Mesenteric fat pad (tissue), 1 donor: ENCODE measurements at regions not wholly inside any gene's neighbourhood (a gene's known extent, or its start where the extent isn't known, plus 50 kb on each side); places are given as distances from the start of the nearest gene placed in this dataset.
"Not testable (repeated sequence)": the region's sequence is repeated elsewhere in the genome, so short reads cannot be mapped to it uniquely, and the experiment has no call there.

Experiments
- DNase-seq: peaks from one replicate; pipeline ENCODE4 v3.0.0-alpha.2; 2020; ENCODE audit warnings: low spot score
- donor health status: DM: yes; HTN: yes; CAD: no.

GRCh38 chr12:61993734-61994345 is 266.4 kb upstream of the USP15 start:
- DNase-seq = no peak

GRCh38 chr12:61996717-61997116 is 263.5 kb upstream of the USP15 start:
- DNase-seq = no peak

GRCh38 chr12:61998791-61999190 is 261.4 kb upstream of the USP15 start:
- DNase-seq = no peak

- DNase-seq = no peak
Observed at GRCh38 chr12:61999311-61999710, 260.9 kb upstream of the USP15 start.

- DNase-seq = no peak
Observed at GRCh38 chr12:62001424-62001823, 258.8 kb upstream of the USP15 start.

- DNase-seq = no peak
Observed at GRCh38 chr12:62003226-62003625, 257.0 kb upstream of the USP15 start.

GRCh38 chr12:62003701-62004100 is 256.5 kb upstream of the USP15 start:
- no peak for DNase-seq

- DNase-seq = no peak
Observed at GRCh38 chr12:62005615-62006014, 254.6 kb upstream of the USP15 start.

GRCh38 chr12:62006076-62006732 is 254.0 kb upstream of the USP15 start:
- no peak for DNase-seq

- no peak for DNase-seq
Observed at GRCh38 chr12:62008703-62009102, 251.5 kb upstream of the USP15 start.

GRCh38 chr12:62009445-62009844 is 250.8 kb upstream of the USP15 start:
- DNase-seq = no peak

- not testable (repeated sequence) for DNase-seq
Observed at GRCh38 chr12:62010331-62010906, 249.8 kb upstream of the USP15 start.

GRCh38 chr12:62010973-62011372 is 249.2 kb upstream of the USP15 start:
- DNase-seq = not testable (repeated sequence)

- DNase-seq = no peak
Observed at GRCh38 chr12:62014330-62014729, 245.9 kb upstream of the USP15 start.

- DNase-seq = no peak
Observed at GRCh38 chr12:62016021-62016420, 244.2 kb upstream of the USP15 start.

- no peak for DNase-seq
Observed at GRCh38 chr12:62021808-62022207, 238.4 kb upstream of the USP15 start.

- DNase-seq = no peak
Observed at GRCh38 chr12:62028536-62028935, 231.7 kb upstream of the USP15 start.

- no peak for DNase-seq
Observed at GRCh38 chr12:62032870-62033269, 227.3 kb upstream of the USP15 start.

GRCh38 chr12:62044450-62045135 is 215.6 kb upstream of the USP15 start:
- no peak for DNase-seq

- DNase-seq = no peak
Observed at GRCh38 chr12:62045211-62045610, 215.0 kb upstream of the USP15 start.

- no peak for DNase-seq
Observed at GRCh38 chr12:62050785-62051184, 209.4 kb upstream of the USP15 start.

- DNase-seq = no peak
Observed at GRCh38 chr12:62069976-62070375, 190.2 kb upstream of the USP15 start.
